ENCODE measurements at regions not wholly inside any gene's neighbourhood (a gene's known extent, or its start where the extent isn't known, plus 50 kb on each side); places are given as distances from the start of the nearest gene placed in this dataset.
"Not testable (repeated sequence)": the region's sequence is repeated elsewhere in the genome, so short reads cannot be mapped to it uniquely, and the experiment has no call there.

DNA sequence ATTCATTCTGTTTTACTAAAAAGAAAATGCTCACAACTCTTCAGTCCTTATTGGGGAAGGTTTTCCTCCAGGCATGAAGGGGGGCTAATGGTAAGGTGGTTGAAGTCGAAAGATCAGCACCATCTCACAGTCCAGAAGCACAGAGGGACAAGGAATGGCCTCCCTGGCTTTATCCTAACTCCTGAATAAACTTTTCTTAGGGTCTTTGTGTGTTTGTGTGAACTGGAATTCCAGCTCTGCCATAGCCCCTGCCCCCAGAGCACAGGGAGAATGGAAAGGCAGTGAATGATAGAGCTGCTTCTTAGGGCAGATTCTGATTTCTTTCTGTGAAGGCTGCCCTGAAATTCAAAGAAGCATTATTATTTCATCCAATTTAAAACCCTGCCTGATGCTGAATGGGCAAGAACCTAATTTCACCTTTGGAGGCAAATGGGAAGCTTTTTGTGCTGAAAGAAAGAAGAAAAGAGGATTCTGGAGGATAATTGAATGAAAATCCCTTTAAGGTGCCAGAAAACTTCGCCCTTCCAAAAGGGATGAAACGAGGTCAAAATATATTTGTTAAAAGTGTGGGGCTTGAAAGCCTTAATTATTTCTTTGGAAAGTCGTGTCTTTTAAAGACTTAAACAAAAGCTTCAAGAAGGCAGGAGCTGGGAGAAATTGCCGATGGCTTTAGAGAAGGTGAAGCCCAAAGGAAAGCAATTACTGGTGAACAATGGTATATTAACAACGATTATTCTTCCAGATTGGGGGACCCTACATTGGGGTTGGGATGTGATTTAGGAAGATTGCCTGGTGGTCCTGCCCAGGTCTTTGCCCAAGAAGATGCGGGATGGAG, 259.9 kb upstream of the RGMA start:
- no peak overlapping the region for H3K27ac ChIP-seq
- H4K20me1 ChIP-seq (ENCODE audit: insufficient read depth, poor library complexity, severe bottlenecking) = no peaks in the 10 kb centered on the region
- TF ChIP-seq EZH2phosphoT487 (IDR thresholded peaks at IDR 0.05; ENCODE audit: low read depth, severe bottlenecking, unreplicated experiment) (no peak), EZH2 (IDR thresholded peaks at IDR 0.05; ENCODE audit: borderline replicate concordance) (no peak)
- TF ChIP-seq, protein P1, sequence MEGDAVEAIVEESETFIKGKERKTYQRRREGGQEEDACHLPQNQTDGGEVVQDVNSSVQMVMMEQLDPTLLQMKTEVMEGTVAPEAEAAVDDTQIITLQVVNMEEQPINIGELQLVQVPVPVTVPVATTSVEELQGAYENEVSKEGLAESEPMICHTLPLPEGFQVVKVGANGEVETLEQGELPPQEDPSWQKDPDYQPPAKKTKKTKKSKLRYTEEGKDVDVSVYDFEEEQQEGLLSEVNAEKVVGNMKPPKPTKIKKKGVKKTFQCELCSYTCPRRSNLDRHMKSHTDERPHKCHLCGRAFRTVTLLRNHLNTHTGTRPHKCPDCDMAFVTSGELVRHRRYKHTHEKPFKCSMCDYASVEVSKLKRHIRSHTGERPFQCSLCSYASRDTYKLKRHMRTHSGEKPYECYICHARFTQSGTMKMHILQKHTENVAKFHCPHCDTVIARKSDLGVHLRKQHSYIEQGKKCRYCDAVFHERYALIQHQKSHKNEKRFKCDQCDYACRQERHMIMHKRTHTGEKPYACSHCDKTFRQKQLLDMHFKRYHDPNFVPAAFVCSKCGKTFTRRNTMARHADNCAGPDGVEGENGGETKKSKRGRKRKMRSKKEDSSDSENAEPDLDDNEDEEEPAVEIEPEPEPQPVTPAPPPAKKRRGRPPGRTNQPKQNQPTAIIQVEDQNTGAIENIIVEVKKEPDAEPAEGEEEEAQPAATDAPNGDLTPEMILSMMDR (IDR thresholded peaks at IDR 0.05; ENCODE audit: poor library complexity) = no peak
- H3K36me3 ChIP-seq (replicated peaks; ENCODE audit: insufficient read depth, low read depth) = no peaks in the 10 kb centered on the region
- no peaks in the 10 kb centered on the region for H3K9me2 ChIP-seq (replicated peaks; ENCODE audit: insufficient read depth)
- H3K4me3 ChIP-seq = no peak overlapping the region
- 78% methylated on average over 7 of the region's 7 CpGs for WGBS (ENCODE audit: low lambda C conversion rate, missing lambda C conversion rate)
- no peak overlapping the region for H3K4me2 ChIP-seq
- no peak for DNase-seq (ENCODE audit: low spot score)
- H2AFZ ChIP-seq = no peak overlapping the region
- no peaks in the 10 kb centered on the region for H3K4me1 ChIP-seq (ENCODE audit: insufficient read depth)
- H3K9me3 ChIP-seq (ENCODE audit: low read depth) = no peaks in the 10 kb centered on the region
- no peaks in the 10 kb centered on the region for H3K79me2 ChIP-seq
- H3K27me3 ChIP-seq = no peaks in the 10 kb centered on the region

DNA sequence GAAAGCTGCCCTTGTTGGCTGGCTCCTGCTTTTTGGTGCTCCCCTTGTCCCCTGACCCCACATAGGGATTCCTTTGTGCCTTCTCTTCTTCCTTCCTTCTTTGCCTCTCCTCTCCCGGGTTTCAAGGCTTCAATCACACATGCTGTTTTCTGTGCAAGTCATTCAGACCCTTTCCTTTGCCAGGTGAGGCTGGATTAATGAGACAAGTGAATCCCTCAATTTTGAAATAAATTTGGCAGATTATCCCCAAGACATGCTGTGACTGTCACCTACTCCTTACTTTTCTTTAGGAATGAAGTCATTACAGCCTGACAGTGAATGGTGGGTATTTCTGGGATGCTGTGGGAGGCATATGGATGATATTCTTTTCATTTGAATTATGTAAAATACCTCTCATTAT, 259.0 kb upstream of the RGMA start:
- DNase-seq (ENCODE audit: low spot score) = no peak
- Histone ChIP-seq H3K4me3 (no peak overlapping the region), H3K27ac (no peak overlapping the region), H2AFZ (no peak overlapping the region), H3K9me2 (replicated peaks; ENCODE audit: insufficient read depth) (no peaks in the 10 kb centered on the region), H3K27me3 (no peaks in the 10 kb centered on the region), H3K36me3 (replicated peaks; ENCODE audit: insufficient read depth, low read depth) (no peaks in the 10 kb centered on the region), H3K4me1 (ENCODE audit: insufficient read depth) (no peaks in the 10 kb centered on the region), H3K4me2 (no peak overlapping the region), H4K20me1 (ENCODE audit: insufficient read depth, poor library complexity, severe bottlenecking) (no peaks in the 10 kb centered on the region), H3K79me2 (no peaks in the 10 kb centered on the region), H3K9me3 (ENCODE audit: low read depth) (no peaks in the 10 kb centered on the region)
- TF ChIP-seq EZH2 (IDR thresholded peaks at IDR 0.05; ENCODE audit: borderline replicate concordance) (no peak), EZH2phosphoT487 (IDR thresholded peaks at IDR 0.05; ENCODE audit: low read depth, severe bottlenecking, unreplicated experiment) (no peak)
- TF ChIP-seq, protein P1 (IDR thresholded peaks at IDR 0.05; ENCODE audit: poor library complexity) = no peak
- WGBS (ENCODE audit: low lambda C conversion rate, missing lambda C conversion rate) = 68% methylated on average over 1 of the region's 1 CpG

DNA sequence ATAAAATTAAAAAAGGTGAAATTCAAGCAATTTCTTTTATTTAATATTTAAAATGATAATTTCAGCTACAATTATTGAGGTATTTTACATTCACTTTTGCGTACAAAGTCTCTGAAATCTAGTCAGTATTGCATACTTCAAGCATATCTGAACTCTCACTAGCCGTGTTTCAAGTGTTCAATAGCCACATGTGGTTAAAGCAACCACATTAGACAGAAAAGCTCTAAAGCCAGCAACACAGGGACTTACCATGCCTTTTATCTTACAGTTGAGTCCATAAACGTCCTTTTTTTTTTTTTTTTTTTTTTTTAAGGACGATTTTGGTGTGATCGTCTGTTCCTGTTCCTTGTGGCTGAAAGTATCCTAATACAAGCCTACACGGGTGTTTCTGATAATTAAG, 257.0 kb upstream of the RGMA start:
- H2AFZ ChIP-seq = no peak overlapping the region
- no peaks in the 10 kb centered on the region for H3K9me3 ChIP-seq (ENCODE audit: low read depth)
- H3K27ac ChIP-seq = no peak overlapping the region
- no peak overlapping the region for H3K4me2 ChIP-seq
- H3K27me3 ChIP-seq = no peaks in the 10 kb centered on the region
- no peaks in the 10 kb centered on the region for H4K20me1 ChIP-seq (ENCODE audit: insufficient read depth, poor library complexity, severe bottlenecking)
- no peaks in the 10 kb centered on the region for H3K79me2 ChIP-seq
- DNase-seq (ENCODE audit: low spot score) = no peak
- TF ChIP-seq, protein P1 (IDR thresholded peaks at IDR 0.05; ENCODE audit: poor library complexity) = no peak
- TF ChIP-seq EZH2 (IDR thresholded peaks at IDR 0.05; ENCODE audit: borderline replicate concordance) = no peak
- TF ChIP-seq EZH2phosphoT487 (IDR thresholded peaks at IDR 0.05; ENCODE audit: low read depth, severe bottlenecking, unreplicated experiment) = no peak
- no peak overlapping the region for H3K4me3 ChIP-seq
- 55% methylated on average over 6 of the region's 6 CpGs for WGBS (ENCODE audit: low lambda C conversion rate, missing lambda C conversion rate)
- no peaks in the 10 kb centered on the region for H3K4me1 ChIP-seq (ENCODE audit: insufficient read depth)
- H3K9me2 ChIP-seq (replicated peaks; ENCODE audit: insufficient read depth) = no peaks in the 10 kb centered on the region
- H3K36me3 ChIP-seq (replicated peaks; ENCODE audit: insufficient read depth, low read depth) = no peaks in the 10 kb centered on the region

DNA sequence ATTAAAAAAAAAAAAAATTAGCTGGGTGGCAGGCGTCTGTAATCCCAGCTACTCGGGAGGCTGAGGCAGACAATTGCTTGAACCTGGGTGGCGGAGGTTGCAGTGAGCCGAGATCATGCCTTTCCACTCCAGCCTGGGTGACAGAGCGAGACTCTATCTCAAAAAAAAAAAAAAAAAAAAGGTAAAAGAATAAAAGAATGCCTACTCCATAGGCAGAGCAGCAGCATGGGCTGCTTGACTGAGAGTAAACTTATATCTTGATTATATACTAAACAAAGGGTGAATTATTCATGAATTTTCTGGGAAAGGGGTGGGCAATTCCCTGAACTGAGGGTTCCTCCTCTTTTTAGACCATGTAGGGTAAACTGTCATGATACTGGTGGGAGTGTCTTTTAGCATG, 254.4 kb upstream of the RGMA start:
- H4K20me1 ChIP-seq (ENCODE audit: insufficient read depth, poor library complexity, severe bottlenecking); H3K9me3 ChIP-seq (ENCODE audit: low read depth); H3K36me3 ChIP-seq (replicated peaks; ENCODE audit: insufficient read depth, low read depth); H3K4me1 ChIP-seq (ENCODE audit: insufficient read depth); DNase-seq (ENCODE audit: low spot score); H2AFZ ChIP-seq; H3K79me2 ChIP-seq; H3K4me2 ChIP-seq; H3K4me3 ChIP-seq; H3K27ac ChIP-seq; H3K27me3 ChIP-seq; H3K9me2 ChIP-seq (replicated peaks; ENCODE audit: insufficient read depth): not testable (repeated sequence)
- 87% methylated on average over 5 of the region's 5 CpGs for WGBS (ENCODE audit: low lambda C conversion rate, missing lambda C conversion rate)

All from hepatocyte (in vitro differentiated cells).